ENCODE measurements at regions not wholly inside any gene's neighbourhood (a gene's known extent, or its start where the extent isn't known, plus 50 kb on each side); places are given as distances from the start of the nearest gene placed in this dataset.
A peak's percentile ranks its signal among the peaks of the same experiment; 100 is the strongest.

DNA sequence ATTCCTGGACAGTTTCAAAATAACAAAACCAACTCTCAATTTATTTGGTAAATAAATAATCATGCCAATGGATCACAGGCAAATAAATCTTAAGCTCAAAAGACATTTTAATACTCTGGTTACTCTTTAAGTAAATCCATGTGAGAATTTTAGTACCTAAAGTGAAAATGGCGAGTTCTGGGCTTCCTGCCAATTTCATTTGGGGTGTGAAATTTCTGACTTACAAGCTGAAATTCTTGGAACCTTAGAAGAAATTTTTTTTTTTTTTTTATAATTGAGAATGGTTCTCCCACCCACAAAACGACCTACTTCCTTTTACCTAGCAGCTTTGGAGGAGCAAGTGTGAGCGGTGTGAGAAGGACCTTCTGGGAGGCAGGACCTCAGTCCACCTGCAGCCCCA, 354.5 kb upstream of the NBEA start:
- no peak for DNase-seq

DNA sequence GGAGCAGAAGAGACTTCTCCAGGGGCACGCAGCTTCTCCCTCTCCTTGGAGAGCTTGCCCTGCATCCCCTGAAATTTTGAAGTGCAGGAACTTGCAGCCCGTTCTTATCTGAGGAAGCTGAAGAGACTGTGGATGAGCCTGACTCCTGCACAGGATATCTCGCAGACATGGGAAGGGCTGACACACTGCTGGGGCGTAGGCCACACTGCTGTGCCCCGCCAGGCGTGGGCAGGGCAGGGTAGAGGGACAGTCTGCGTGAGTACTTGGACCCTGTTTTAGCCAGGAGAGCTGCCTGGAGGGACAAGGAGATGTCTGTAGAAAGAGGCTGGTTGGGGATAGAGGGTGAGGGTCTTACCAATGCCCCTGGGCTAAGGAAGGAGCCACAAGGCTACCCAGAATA, 353.7 kb upstream of the NBEA start:
- DNase-seq, result no peak

DNA sequence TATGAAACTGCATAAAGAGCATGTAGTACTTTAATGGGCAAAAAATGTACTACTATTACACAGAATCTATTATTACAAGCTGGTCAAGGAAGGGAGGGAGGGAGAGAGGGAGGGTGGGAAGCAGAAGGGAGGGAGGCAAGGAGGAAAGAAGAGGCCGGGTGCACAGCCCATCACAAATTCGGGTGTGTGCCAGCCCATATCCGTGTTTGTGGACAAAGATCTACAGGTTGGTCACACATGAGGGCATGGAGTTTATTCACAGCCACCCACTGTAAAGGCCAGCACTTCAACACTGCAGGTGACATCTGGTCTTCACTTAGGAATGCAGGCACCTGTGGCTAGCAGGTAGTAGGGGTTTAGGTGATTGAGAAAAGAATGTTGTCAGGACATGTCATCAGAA, 352.5 kb upstream of the NBEA start:
- DNase-seq, result no peak

DNA sequence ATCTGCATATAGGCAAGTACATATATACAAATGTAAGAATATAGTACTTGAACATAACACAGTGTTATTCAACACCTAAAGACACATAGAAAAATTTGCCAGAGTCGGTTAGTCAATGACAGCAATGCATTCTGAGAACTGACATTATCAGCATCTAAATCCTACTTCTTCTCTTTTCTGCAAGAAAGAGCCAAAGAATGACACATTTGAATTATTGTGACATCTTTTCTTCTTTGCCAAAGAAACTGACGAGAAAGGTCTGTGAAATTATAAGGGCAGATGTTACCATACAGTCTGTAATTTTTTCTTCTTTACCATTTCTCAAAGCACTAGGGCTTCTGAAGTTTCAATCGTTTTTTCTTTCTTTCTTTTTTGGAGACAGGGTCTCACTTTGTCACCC, 350.9 kb upstream of the NBEA start:
- no peak for DNase-seq

DNA sequence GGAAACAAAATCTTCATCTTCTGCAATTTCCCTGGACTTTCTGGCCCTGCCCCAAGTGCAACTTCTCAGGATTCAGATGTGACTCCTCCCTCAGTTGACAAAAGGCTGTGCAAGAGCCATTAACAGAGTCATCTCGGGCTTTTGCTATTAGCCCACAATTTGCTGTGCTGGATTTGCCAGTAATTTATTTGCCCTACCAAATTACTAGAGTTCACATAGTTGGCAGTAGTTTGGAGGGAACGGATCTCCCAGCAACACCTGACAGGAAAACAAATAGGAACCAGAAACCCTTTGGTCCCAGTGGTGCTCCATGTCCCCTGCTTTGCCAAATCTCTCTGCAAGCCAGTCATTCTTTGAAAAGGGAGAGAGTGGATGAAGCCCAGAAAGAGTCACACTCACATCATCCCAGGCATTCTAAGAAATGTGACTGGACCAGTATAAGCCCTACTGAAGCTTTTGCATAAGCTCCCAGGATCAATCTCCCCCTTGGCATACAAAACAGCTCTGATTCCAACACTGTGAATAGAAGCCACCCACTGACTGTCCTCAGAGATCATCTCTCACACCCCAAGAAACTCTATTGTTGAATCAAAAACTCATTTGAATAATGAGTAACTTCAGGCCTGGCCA, 350.1 kb upstream of the NBEA start:
- DNase-seq, result no peak

DNA sequence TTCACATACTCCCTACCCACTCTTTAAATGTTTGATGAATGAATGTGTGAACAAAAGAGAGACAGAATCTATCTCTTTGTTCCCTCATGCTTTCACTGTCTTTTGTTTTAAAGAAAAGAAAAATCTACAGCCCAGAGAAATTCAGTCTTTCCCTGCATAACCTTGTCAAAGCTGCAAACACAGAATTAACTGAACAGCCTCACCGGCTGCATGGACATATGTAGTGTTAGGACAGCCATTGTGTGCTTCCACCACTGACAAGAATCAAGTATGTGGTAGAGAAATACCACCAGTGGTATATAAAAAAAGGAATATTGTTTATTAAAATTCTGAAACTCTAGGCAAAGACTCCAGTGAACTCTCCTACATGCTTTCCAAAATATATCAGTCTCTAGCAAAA, 348.4 kb upstream of the NBEA start:
- DNase-seq, result no peak

DNA sequence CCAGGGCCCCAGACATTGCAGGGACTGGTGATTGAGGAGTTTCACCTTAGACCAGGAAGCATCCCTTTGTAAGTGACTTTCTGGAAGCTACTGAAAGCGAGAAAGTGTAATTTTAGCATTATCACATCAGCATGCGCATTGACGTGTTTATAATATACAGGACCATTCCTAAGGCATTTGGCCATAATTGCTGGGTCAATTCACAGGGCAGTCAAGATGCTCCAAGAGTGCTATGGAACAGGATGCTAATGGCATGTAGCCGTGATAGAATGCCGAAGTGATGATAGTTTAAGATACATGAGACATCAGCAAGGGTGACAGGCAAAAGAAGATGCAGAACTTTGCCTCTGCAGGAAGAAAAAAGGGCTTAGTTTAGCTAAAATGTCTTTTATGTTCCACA, 347.6 kb upstream of the NBEA start:
- DNase-seq, result no peak

DNA sequence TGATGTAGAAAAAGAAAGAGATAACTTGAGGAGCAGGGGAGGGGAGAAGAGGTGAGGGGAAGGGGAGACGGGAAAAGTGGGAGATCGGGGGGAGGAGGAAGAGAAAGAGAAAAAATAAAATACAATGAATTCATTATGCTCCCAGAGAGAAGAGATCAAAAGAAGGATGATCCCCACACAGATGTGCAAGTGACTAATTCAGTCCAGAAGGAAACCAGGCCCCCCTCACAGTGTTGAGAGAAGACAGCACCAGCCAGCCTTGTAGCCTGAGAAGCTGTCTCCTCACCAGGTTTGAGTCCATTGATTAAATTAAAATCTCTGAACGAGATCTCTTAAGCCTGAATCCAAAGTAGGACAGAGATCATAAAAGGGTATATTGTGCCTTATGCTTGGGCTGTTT, 333.7 kb upstream of the NBEA start:
- no peak for DNase-seq

DNA sequence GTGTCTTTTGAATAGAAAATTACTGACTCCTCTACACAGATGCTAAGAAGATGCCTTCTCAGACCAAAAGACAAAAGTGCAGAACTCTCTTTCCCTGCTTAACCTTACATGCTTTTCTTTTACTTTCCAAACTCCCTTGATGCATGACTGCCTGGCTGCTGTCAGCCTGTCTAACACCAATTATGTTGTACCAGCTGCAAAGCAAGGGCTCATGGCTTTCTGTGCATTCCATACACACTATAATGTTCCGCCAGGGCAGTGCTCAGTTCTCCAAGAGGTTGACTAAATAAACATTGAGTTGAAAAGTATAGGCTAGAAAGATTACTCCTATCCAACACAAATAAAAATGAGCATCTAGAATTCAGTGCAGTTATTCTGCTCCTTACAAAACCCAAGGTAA, 330.4 kb upstream of the NBEA start:
- no peak for DNase-seq

DNA sequence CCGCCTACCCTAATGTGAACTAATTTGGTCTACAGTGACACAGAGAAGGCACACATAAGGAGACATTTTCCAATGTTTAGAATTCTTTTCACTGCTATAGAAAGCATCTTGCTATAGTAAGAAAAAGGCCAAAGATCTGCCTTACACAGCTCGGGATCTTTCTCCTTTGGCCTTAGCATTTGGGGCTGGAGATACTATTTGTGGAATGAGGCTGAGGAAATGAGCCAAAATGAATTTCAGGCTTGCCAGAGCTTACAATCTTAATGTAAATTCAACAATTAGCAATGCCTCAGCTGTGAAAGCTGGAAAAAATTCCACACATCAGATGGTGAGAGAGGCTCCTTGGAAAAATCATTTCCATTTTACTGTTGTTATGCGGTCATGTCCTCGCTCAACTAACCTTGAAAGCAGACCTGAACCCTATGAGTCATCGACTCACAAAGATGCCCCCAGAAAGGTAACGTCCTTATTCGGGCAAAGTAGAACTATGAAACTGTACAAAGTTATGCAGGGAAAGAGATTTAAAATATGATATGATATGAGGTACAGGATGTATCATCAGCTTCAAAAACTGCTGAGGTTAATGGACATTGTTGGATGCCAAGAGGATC, 324.5 kb upstream of the NBEA start:
- DNase-seq, result no peak

DNA sequence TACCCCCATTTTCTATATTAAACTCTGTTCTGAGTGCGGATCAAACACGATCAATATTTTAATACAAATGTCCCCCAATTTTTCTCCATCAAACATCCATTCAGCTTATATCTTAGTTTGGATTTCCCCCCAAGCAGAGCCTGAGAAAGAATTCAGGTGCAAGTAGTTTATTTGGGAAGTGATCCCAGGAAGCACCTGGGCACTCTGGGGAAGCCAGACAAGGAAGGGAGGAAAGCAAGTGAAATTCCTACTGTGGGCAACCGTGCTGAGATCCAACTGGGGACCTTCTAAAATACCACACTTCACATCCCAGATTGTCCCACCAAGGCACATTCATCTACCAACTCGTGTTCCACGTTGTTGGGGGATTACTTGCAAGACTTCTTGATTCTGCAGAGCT, 323.4 kb upstream of the NBEA start:
- DNase-seq, result no peak

DNA sequence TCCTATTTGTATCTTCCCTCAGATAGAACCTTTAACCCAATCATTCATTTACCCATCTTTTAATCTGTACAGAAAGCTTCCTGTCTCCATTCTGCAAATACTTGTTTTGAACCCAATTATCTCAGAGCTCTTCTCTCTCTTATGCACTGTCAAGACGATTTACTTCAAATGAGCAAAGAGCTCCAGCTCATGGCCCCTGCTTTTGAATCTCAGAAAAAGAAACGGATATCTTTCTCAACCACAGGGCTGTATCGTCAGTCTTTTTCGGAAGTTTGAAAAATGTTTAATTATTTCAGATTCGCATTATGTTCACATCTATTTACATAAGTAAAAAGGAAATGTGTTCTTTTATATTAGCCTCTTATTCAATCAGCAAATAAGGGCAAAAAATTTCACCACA, 322.7 kb upstream of the NBEA start:
- DNase-seq, result no peak

DNA sequence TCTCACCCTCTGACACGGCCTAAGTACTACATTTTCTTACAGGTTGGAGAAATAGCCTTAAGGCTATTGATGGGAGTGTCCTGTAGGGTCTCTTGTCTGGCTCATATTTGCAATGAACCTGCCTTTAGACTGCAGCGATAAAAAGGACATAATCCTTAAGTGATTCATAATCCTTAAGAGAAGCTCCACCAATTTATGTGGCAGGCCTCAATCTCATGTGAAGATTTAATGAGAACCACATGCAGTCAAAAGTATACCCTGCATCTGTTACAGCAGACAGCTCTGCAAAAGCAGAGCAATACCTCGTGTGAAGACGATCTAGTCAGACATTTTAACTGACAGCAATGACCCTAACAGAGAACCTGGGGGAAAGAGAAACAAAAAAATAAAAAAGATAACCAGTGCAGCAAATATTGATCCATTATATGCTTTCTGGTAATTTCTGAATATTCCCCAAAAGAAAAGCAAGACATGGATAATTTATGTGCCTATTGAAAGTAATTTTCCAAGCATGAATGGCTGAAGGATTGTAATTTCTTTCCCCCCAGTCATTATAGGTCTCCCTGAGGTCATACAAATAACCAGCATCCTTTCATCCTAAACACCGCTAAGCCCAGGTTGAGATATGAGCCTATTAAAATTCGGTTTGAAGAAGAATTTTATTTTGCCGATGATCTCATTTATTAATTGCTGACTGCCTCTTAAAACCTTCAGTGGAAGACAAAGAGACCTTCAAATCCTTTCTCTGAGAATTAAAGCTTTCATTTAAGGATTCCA, 321.8 kb upstream of the NBEA start:
- peak; percentile 75 to 96 for DNase-seq

DNA sequence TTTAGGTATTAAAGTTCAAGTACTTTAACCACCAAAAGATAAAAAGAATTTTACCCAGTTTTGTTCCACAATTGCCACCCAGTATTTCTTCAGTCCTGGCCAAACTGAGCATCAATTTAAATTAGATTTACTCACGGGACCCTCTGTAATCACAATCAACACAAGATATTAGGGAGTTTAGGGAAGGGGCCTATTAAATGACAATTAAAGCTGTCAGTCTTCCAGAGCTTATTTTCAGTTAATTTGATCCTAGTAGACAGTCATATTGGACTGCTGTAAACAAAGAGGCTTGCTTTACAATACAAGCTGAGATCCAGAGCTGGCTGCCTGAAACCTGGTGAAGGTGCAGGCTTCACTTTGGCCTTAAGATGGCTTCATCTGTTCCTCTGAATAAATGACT, 321.2 kb upstream of the NBEA start:
- DNase-seq, result peak; percentile 42 to 80

DNA sequence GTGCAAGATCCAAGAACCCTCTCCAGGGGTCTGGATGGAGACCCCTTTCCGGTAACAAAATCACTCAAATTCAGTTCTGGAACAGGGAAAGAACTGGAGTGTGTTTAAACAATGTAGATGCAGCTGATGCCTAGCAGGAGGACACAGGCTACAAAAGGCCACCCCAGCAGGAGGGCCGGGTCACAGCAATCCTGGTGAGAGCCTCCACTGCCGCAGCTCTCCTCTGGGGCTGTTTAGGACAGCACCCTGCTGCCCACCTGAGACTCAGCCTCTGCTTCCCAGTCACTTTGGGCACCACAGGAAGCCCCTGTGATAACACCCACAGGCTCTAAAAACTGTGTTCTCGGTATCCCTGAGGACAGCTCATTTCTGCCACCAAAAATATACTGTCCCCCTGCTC, 318.7 kb upstream of the NBEA start:
- no peak for DNase-seq

DNA sequence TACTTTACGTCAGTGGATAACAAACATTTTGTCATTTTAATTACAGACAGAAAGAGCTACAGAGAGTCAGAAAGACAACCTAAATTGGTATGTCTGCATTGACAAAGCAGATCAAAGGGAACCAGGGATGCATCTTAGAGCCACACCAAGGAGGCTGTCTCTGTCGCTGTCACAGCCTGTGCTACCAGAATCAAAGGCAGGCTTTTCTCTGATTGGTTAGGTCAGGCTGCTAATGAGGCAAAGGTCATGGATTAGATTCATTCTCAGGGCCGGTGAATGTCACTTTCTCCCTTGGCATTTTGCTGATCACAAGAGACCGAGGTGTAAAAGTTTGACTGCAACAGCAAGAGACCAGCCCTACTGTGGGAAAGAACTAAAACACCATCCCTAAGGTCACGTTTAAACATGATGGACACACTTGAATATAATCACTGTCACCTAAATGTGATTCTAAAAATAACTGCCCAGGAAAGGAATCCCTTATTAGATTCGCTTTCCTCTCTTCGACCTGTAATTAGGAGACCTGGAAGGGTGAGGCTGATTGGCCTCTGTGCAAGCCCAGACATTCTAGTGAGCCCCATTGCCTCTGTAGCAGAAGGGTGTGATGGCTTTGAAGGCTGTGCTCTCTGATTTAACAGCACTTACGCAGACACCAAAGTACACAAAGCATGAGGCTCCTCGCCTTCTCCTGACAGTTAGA, 314.4 kb upstream of the NBEA start:
- no peak for DNase-seq

DNA sequence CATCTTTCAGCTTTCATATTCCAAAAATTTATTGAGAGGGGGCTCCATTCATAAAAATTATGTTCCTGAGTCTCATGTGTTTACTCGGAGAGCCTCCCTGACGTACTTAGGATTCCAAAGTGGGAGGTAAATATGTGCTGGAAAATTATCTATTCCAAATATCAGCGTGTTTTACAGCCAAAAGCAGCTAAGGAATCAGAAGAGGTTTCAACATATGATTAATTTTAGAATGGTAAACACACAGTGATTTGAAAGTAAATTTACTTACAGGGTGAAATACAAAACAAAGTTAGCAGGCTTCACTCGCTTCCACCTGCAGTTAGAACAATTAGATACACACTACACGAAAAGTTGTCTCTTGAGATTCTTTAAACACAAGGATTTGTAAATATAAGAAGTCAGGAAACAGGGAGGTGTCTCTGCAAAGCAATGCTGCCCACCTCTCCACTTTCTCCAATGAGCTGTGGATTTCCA, 313.8 kb upstream of the NBEA start:
- DNase-seq, result no peak

DNA sequence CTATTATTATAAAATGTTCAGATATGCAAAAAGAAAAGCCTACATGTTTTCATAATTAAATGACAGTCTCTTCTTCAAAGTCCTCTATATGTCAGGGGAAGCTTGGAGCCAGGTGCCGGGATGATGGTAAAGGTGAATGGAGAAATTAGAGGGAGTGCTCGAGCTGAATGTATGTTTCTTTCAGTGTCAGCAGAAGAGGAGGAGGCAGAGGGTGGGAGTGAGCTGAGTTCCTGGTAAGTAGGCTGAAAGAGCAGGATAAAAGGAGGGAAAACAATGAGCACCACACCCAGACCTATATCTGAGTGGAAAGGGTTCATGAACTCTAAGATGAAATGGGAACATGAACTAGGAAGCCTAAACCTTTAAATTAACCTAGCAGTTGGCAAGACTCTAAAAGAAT, 307.6 kb upstream of the NBEA start:
- no peak for DNase-seq

DNA sequence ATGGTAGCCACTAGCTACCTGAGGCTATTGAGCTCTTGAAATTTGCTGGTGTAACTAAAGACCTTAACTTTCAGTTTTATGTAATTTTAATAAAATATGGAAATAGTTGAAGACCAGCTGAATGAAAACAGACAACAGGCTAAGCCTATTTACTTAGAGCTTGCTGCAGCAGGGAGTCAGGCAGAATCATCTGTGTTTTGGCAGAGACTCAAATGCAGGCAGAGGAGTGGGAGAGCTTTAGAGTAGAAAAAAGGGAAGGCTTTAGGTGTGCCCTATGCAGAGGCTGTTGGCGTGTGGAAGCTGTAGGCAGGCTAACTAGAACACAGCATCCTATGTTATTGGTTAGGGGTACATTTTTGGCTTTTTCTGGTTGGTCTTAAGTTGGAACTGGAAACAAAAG, 304.9 kb upstream of the NBEA start:
- DNase-seq, result no peak

DNA sequence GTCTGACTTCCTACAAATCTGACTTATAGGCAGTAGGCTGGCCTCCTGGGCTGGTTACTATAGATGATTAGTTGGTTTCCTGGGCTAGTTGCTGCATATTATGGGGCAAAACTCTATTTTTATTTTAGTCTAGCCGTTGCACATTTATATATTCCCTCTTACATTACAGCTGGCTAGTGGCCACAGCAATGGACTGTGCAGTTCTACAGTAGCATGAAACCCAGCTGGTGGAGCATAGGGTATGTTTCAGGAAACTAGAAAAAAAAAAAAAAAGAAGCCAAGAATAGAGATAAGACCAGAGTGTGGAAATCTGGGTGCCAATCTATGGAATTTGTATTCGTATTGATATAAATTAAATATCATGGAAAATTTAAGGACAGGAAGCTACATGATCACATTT, 304.4 kb upstream of the NBEA start:
- DNase-seq, result no peak

DNA sequence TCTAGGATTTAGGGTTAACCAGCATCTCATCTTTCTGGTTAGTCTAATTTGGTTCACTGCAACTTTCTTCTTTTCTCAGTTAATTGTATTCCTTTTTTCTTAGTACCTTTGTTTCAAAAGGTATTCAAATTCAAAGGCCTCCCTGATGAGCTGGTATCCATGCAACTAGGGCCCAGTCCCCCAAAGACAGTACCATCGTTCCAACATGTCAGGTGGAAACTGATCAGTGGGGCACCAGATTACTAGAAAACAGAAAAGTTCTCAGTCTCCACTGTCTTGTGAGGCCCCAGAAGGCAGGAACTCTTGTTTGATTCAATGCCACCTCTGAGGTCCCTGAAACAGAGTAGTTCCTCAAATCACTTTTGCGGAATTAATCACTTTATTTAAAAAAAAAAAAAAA, 303.2 kb upstream of the NBEA start:
- no peak for DNase-seq

DNA sequence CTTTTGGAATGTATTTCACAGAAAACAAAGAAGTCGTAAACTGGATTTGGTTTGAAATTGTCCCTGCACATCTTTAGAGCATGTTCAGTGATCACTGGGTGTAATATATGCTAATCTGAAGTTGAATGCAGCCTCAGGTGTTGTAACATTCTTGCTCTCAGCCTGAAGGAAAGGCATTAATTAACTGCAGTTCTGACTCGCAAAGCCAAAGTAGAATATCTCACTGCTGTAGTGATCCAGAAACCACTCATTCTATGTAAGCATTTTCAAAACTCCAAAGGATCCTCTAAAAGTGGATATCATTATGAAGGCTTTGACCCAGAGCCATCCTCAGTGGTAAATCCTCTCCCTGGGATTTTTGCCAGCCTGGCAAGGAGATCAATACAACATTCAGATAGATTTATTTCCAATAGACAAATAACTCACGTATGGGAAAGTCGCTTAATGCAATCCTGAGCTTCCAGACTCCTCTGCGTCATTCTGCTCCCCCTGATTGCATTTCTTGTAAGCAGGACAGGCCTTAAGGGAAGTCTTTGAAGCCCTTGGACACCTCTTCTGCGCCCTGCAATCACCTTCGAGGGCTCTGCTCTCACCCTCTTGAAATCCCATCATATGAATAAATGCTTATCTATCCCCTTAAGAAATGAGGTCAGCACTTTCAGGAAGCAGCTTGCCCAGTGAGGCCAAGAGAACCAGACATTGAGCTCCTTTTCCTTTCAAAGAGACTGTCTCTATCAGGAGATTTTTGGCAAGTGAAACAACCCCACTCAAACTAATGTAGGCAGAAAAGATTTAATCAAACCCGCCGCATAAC, 301.7 kb upstream of the NBEA start:
- DNase-seq, result no peak

DNA sequence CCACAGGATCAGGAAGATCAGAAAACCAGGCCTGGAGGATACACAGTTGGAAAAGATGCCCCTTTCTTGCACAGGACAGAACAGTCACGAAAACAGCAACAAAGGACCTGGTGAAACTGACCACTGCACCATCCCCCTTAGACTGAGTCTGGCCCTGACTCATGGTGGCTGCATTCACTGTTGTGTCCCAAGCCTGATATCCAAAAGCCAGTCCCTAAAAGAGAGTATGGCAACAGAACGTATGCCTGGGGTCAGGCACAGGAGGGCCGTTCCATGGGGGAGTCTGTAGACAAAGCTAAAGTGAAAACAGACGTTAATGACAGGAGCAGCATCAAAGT, 301.1 kb upstream of the NBEA start:
- no peak for DNase-seq
